ENCODE measurements at regions not wholly inside any gene's neighbourhood (a gene's known extent, or its start where the extent isn't known, plus 50 kb on each side); places are given as distances from the start of the nearest gene placed in this dataset.

DNA sequence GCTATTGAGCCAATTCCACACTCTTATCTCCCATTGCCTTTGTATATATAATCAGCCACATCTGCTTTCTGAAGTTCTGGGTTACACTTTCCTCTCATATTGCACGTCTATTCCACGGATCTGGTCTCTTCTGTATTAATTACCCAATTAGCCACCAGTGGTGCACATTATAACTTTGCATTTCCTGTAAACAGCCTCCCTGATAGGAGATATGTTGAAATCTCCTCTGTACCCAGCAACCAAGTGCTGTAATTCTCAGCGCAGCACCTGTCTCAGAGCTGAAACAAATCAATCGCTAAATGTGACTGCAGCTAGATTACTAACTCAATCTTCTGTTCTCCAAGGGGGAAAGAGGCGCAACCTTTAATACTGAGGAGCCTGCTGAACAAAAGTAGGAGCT lies 326.4 kb downstream of the SLITRK2 start:
- H2AFZ ChIP-seq (ENCODE audit: low read depth) = no peak overlapping the region
- H3K36me3 ChIP-seq (ENCODE audit: insufficient read depth) = no peaks in the 10 kb centered on the region
- H3K79me2 ChIP-seq (ENCODE audit: insufficient read depth, low read depth) = no peaks in the 10 kb centered on the region
- no peak overlapping the region for H3K4me2 ChIP-seq
- no peaks in the 10 kb centered on the region for H4K20me1 ChIP-seq (ENCODE audit: insufficient read depth)
- no peaks in the 10 kb centered on the region for H3K27me3 ChIP-seq (ENCODE audit: insufficient read depth, low read depth)
- no peak overlapping the region for H3K4me3 ChIP-seq (IDR thresholded peaks at IDR 0.05; ENCODE audit: insufficient read depth, low read depth, low read length)
- H3K4me1 ChIP-seq (ENCODE audit: low read depth, poor library complexity, severe bottlenecking) = no peaks in the 10 kb centered on the region
- H3K27ac ChIP-seq = no peak overlapping the region
- no peak overlapping the region for H3K9ac ChIP-seq
- no peak for TF ChIP-seq CTCF (conservative IDR thresholded peaks at IDR 0.05; ENCODE audit: low read depth, low read length)

GRCh38 chrX:146154191-146154590 lies 336.6 kb downstream of the SLITRK2 start:
- H2AFZ ChIP-seq (ENCODE audit: low read depth) = no peak overlapping the region
- no peaks in the 10 kb centered on the region for H3K36me3 ChIP-seq (ENCODE audit: insufficient read depth)
- H3K79me2 ChIP-seq (ENCODE audit: insufficient read depth, low read depth) = no peaks in the 10 kb centered on the region
- no peaks in the 10 kb centered on the region for H4K20me1 ChIP-seq (ENCODE audit: insufficient read depth)
- no peak overlapping the region for H3K9ac ChIP-seq
- H3K4me3 ChIP-seq (IDR thresholded peaks at IDR 0.05; ENCODE audit: insufficient read depth, low read depth, low read length) = no peak overlapping the region
- H3K4me1 ChIP-seq (ENCODE audit: low read depth, poor library complexity, severe bottlenecking) = no peaks in the 10 kb centered on the region
- no peaks in the 10 kb centered on the region for H3K27me3 ChIP-seq (ENCODE audit: insufficient read depth, low read depth)
- H3K4me2 ChIP-seq = no peak overlapping the region
- no peak overlapping the region for H3K27ac ChIP-seq
- TF ChIP-seq CTCF (conservative IDR thresholded peaks at IDR 0.05; ENCODE audit: low read depth, low read length) = no peak

- H3K27ac ChIP-seq = no peak overlapping the region
- TF ChIP-seq CTCF (conservative IDR thresholded peaks at IDR 0.05; ENCODE audit: low read depth, low read length) = no peak
- H3K4me1 ChIP-seq (ENCODE audit: low read depth, poor library complexity, severe bottlenecking) = no peaks in the 10 kb centered on the region
- H3K79me2 ChIP-seq (ENCODE audit: insufficient read depth, low read depth) = no peaks in the 10 kb centered on the region
- no peaks in the 10 kb centered on the region for H3K27me3 ChIP-seq (ENCODE audit: insufficient read depth, low read depth)
- H3K9ac ChIP-seq = no peak overlapping the region
- H3K36me3 ChIP-seq (ENCODE audit: insufficient read depth) = no peaks in the 10 kb centered on the region
- H3K4me3 ChIP-seq (IDR thresholded peaks at IDR 0.05; ENCODE audit: insufficient read depth, low read depth, low read length) = no peak overlapping the region
- no peaks in the 10 kb centered on the region for H4K20me1 ChIP-seq (ENCODE audit: insufficient read depth)
- no peak overlapping the region for H3K4me2 ChIP-seq
- no peak overlapping the region for H2AFZ ChIP-seq (ENCODE audit: low read depth)
Measured at GRCh38 chrX:146160443-146161203, 343.0 kb downstream of the SLITRK2 start.

DNA sequence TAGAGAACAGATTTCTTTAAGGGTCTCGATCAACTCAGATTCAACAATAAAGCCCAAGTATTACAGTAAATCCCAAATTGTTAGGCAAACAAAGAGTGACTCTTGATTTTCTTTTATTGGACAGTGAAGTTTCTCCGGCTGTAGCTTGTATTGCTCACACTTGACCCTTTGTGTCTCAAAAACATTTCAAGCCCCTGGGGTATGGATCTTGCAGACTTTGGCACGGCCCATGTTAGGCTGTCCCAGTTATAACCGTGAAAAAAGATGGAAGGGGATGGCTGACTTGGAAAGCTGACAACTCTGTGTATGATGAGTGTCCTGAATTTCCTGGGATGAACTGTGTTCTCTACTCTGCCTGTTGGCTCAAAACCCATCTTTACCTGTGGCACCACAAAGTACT lies 356.1 kb downstream of the SLITRK2 start:
- peaks cover 5% of the 10 kb centered on the region for H3K4me1 ChIP-seq (ENCODE audit: low read depth, poor library complexity, severe bottlenecking)
- H3K27me3 ChIP-seq (ENCODE audit: insufficient read depth, low read depth) = no peaks in the 10 kb centered on the region
- no peak for TF ChIP-seq CTCF (conservative IDR thresholded peaks at IDR 0.05; ENCODE audit: low read depth, low read length)
- no peak overlapping the region for H3K4me2 ChIP-seq
- no peak overlapping the region for H3K9ac ChIP-seq
- no peaks in the 10 kb centered on the region for H3K36me3 ChIP-seq (ENCODE audit: insufficient read depth)
- H3K4me3 ChIP-seq (IDR thresholded peaks at IDR 0.05; ENCODE audit: insufficient read depth, low read depth, low read length) = no peak overlapping the region
- no peaks in the 10 kb centered on the region for H4K20me1 ChIP-seq (ENCODE audit: insufficient read depth)
- no peak overlapping the region for H2AFZ ChIP-seq (ENCODE audit: low read depth)
- H3K27ac ChIP-seq = no peak overlapping the region
- H3K79me2 ChIP-seq (ENCODE audit: insufficient read depth, low read depth) = no peaks in the 10 kb centered on the region
